BJ (cell line): ENCODE measurements at regions not wholly inside any gene's neighbourhood (a gene's known extent, or its start where the extent isn't known, plus 50 kb on each side); places are given as distances from the start of the nearest gene placed in this dataset.

Experiments used
- CTCF ChIA-PET: fragments of 350-600 bp; formaldehyde crosslinking; extraction: SDS; loops from one replicate; lab custom pipeline; 2021; ENCODE audit warnings: antibody characterized with exemption, inconsistent platforms; lab: Yijun Ruan, JAX
- POLR2A ChIA-PET: fragments of 300-600 bp; sonication (Branson Sonifier 250); formaldehyde crosslinking; extraction: SDS; loops from one replicate; lab custom pipeline; 2021; ENCODE audit warnings: antibody characterized with exemption; lab: Charles Lee
- DNase-seq: peaks from one replicate; pipeline ENCODE4 v3.0.0-alpha.2; 2011; ENCODE audit warnings: low read depth
- H3K27me3 ChIP-seq: 2 replicates; pipeline ENCODE4 v1.6.0; 2011; ENCODE audit warnings: low read length; ENCODE audit not compliant: control insufficient read depth, insufficient read depth
- H3K36me3 ChIP-seq: 2 replicates; pipeline ENCODE4 v1.5.1; 2011; ENCODE audit warnings: low read length; ENCODE audit not compliant: control insufficient read depth, insufficient read depth
- H3K4me3 ChIP-seq: 2 replicates; pipeline ENCODE4 v1.5.1; 2011; ENCODE audit warnings: low read depth, mild to moderate bottlenecking, control low read depth, low read length
- CTCF ChIP-seq: IDR thresholded peaks from 2 replicates; pipeline ENCODE4 v1.5.1; 2011; ENCODE audit warnings: low read depth, mild to moderate bottlenecking, control low read depth, inconsistent platforms, low read length, moderate library complexity; ENCODE audit not compliant: insufficient read depth

DNA sequence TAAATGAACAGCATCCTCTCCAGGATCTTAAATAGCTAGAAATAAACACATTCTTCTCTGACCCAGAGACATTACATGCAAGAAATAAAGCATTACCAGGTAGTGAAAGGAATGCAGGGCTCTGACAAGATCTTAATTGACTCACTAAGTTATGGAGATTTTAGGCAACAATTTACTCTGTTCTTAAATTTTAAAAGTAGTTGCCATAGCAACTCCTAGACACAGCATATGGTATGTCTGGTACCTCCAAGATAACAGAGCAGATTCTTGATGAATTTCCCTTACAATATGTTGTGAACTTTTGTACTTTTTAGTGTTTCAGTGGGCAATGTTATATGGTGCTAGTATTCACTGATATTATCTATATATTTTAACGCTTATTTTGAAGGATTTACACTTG is 76.7 kb upstream of the G2E3 start:
- ChIA-PET CTCF (interaction anchor here (1.0 to 1.1 kb wide), 2 partner anchors 10 to 107 kb away, joined by 3 read pairs; no protein-coding TSS in a partner anchor), POLR2A (no interaction called here)
- DNase-seq, result no peak
- TF ChIP-seq CTCF, result no peak
- Histone ChIP-seq H3K36me3 (no peaks in the 10 kb centered on the region), H3K27me3 (no peaks in the 10 kb centered on the region), H3K4me3 (no peak overlapping the region)

DNA sequence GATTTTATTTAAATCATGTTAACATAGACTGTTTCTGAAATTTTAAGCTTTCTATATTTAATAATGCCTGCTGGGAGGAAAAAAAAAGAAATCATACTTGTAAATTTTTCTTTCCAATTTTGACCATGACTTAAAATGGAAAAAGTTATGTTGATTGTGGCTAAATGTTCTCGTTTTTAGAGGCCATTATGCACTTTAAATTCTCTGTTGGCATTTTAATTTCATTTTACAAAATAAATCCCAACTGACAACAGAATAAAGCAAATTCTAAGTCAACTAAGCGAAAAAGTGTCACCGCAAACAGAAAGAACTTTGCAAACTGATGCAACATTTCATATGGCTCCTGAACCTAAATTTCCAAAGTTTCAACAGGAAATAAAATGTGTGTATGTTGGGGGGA is 74.8 kb upstream of the G2E3 start:
- CTCF ChIA-PET, result no interaction called here

GRCh38 chr14:30484976-30485375 is 74.0 kb upstream of the G2E3 start:
- CTCF ChIA-PET, result no interaction called here
- Histone ChIP-seq H3K27me3 (no peaks in the 10 kb centered on the region), H3K4me3 (no peak overlapping the region), H3K36me3 (no peaks in the 10 kb centered on the region)
- TF ChIP-seq CTCF, result no peak
- DNase-seq, result no peak
- POLR2A ChIA-PET, result no interaction called here

More for the DNA sequence above, 74.8 kb upstream of the G2E3 start:
- H3K36me3 ChIP-seq, result no peaks in the 10 kb centered on the region
- no peaks in the 10 kb centered on the region for H3K27me3 ChIP-seq
- no peak for DNase-seq
- no peak overlapping the region for H3K4me3 ChIP-seq
- TF ChIP-seq CTCF, result no peak
- POLR2A ChIA-PET, result no interaction called here

GRCh38 chr14:30496852-30497251 is 62.1 kb upstream of the G2E3 start:
- Histone ChIP-seq H3K27me3 (no peaks in the 10 kb centered on the region), H3K4me3 (no peak overlapping the region), H3K36me3 (no peaks in the 10 kb centered on the region)
- CTCF ChIA-PET, result no interaction called here
- TF ChIP-seq CTCF, result no peak
- no peak for DNase-seq
- POLR2A ChIA-PET, result no interaction called here

- Histone ChIP-seq H3K36me3 (no peaks in the 10 kb centered on the region), H3K27me3 (no peaks in the 10 kb centered on the region), H3K4me3 (no peak overlapping the region)
- TF ChIP-seq CTCF, result no peak
- no peak for DNase-seq
- CTCF ChIA-PET, result interaction anchor here (1.1 kb wide), 1 partner anchor 189 kb away, joined by 3 read pairs; no protein-coding TSS in a partner anchor
- POLR2A ChIA-PET, result no interaction called here
Measured at GRCh38 chr14:30499358-30499757, 59.6 kb upstream of the G2E3 start.
